Lung (tissue), 11 donors: ENCODE measurements at regions not wholly inside any gene's neighbourhood (a gene's known extent, or its start where the extent isn't known, plus 50 kb on each side); places are given as distances from the start of the nearest gene placed in this dataset.

ENCODE experiments used
- ATAC-seq: fragments of 200-7000 bp; cut with Tn5 transposase; one replicate; pipeline ENCODE4 v1.9.1; 2020; ENCODE audit warnings: moderate number of reproducible peaks; ENCODE audit not compliant: insufficient read depth, low FRiP score
- DNase-seq, 3 donors: peaks; one replicate each; pipeline ENCODE4 v3.0.0-alpha.2; 2013 to 2017
- H3K27ac ChIP-seq, 2 donors: one replicate each; pipeline ENCODE4 v1.5.1; 2013; ENCODE audit warnings: mild to moderate bottlenecking in 2 of 2, moderate library complexity in 2 of 2, control low read depth in 1 of 2, inconsistent platforms in 1 of 2, low read depth in 1 of 2, low read length in 1 of 2
- H3K27me3 ChIP-seq, 3 donors: one replicate each; pipeline ENCODE4 v1.5.1; 2013; ENCODE audit warnings: low read length in 2 of 3; ENCODE audit not compliant: control insufficient read depth in 3 of 3, insufficient read depth in 3 of 3
- H3K36me3 ChIP-seq, 4 donors: one replicate each; pipeline ENCODE4 v1.5.1; 2013; ENCODE audit warnings: low read length in 4 of 4, mild to moderate bottlenecking in 1 of 4, moderate library complexity in 1 of 4; ENCODE audit not compliant: control insufficient read depth in 4 of 4, insufficient read depth in 4 of 4
- H3K4me1 ChIP-seq, 5 donors: one replicate each; pipeline ENCODE4 v1.5.1; 2013; ENCODE audit warnings: low read length in 5 of 5, mild to moderate bottlenecking in 2 of 5, moderate library complexity in 1 of 5; ENCODE audit not compliant: control insufficient read depth in 5 of 5, insufficient read depth in 5 of 5
- H3K4me3 ChIP-seq: one replicate; pipeline ENCODE4 v1.5.1; 2013; ENCODE audit warnings: mild to moderate bottlenecking, control low read depth, moderate library complexity
- H3K9ac ChIP-seq, 2 donors: one replicate each; pipeline ENCODE4 v1.5.1; 2013; ENCODE audit warnings: low read length in 2 of 2, control low read depth in 1 of 2; ENCODE audit not compliant: insufficient read depth in 1 of 2
- H3K9me3 ChIP-seq, 4 donors: one replicate each; pipeline ENCODE4 v1.5.1; 2013; ENCODE audit warnings: low read length in 3 of 4, mild to moderate bottlenecking in 1 of 4, moderate library complexity in 1 of 4; ENCODE audit not compliant: control insufficient read depth in 4 of 4, insufficient read depth in 3 of 4
- CTCF ChIP-seq: IDR thresholded peaks from 2 replicates; pipeline ENCODE4 v1.5.1; 2012; ENCODE audit warnings: mild to moderate bottlenecking; ENCODE audit errors: control extremely low read depth, extremely low read depth
- WGBS, 2 donors: extraction: QIAGEN DNeasy Blood & Tissue Kit; methylation state at CpG; one replicate each; pipeline ENCODE4 v1.1.7; 2013; 5-methylcytosine and 5-hydroxymethylcytosine counted together
- donor health status: control.
- donor health status: control.
- donor health status: Bipolar disorder and iron deficiency.
- donor health status: healthy.
- donor health status: DM: yes; HTN: yes; CAD: no.

GRCh38 chr18:37705016-37705415, 139.4 kb upstream of the CELF4 start:
- Histone ChIP-seq H3K4me3 (no peak overlapping the region), H3K36me3 (no peaks in the 10 kb centered on the region), H3K9me3 (no peaks in the 10 kb centered on the region), H3K27ac (no peak overlapping the region), H3K4me1 (peaks cover 0 to 7% (median 3%) of the 10 kb centered on the region in 5 donors), H3K9ac (no peak overlapping the region), H3K27me3 (no peaks in the 10 kb centered on the region)
- no peak for TF ChIP-seq CTCF
- no peak for ATAC-seq
- WGBS, 2 donors: 88 to 89% methylated on average over 7 of the region's 7 CpGs
- DNase-seq: no peak

DNA sequence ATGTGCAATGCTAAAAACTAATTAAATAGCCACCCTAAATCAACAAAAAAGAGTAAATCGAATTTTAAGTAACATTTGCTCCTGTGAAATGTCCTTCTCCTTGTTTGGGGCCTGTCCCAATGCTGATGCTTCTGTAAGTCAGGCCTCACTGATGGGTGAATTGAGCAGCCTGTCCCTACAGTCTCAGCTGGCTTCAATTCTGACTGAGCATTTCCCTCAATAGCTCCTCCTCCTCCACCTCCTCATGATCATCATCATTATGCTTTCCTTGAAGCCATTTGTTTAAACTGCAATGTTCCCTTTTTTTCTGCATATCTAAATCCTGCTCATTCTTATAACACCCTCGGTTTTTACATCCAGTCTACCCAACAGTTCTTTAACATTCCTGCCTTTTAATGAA, 137.2 kb upstream of the CELF4 start:
- ATAC-seq: no peak
- Histone ChIP-seq H3K27me3 (no peaks in the 10 kb centered on the region), H3K4me3 (no peak overlapping the region), H3K27ac (no peak overlapping the region), H3K36me3 (no peaks in the 10 kb centered on the region), H3K9ac (no peak overlapping the region), H3K9me3 (no peaks in the 10 kb centered on the region), H3K4me1 (peaks cover 0 to 3% (median 0%) of the 10 kb centered on the region in 5 donors)
- DNase-seq: no peak
- 71 to 82% methylated on average over 2 of the region's 2 CpGs for WGBS, 2 donors
- TF ChIP-seq CTCF: no peak

GRCh38 chr18:37701967-37702366, 136.4 kb upstream of the CELF4 start:
- DNase-seq (no peak), ATAC-seq (no peak)
- Histone ChIP-seq H3K27ac (no peak overlapping the region), H3K4me3 (no peak overlapping the region), H3K36me3 (no peaks in the 10 kb centered on the region), H3K27me3 (no peaks in the 10 kb centered on the region), H3K9me3 (no peaks in the 10 kb centered on the region), H3K4me1 (peaks cover 0 to 3% (median 0%) of the 10 kb centered on the region in 5 donors), H3K9ac (no peak overlapping the region)
- no peak for TF ChIP-seq CTCF
- WGBS, 2 donors: 17 to 25% methylated on average over 3 of the region's 3 CpGs

DNA sequence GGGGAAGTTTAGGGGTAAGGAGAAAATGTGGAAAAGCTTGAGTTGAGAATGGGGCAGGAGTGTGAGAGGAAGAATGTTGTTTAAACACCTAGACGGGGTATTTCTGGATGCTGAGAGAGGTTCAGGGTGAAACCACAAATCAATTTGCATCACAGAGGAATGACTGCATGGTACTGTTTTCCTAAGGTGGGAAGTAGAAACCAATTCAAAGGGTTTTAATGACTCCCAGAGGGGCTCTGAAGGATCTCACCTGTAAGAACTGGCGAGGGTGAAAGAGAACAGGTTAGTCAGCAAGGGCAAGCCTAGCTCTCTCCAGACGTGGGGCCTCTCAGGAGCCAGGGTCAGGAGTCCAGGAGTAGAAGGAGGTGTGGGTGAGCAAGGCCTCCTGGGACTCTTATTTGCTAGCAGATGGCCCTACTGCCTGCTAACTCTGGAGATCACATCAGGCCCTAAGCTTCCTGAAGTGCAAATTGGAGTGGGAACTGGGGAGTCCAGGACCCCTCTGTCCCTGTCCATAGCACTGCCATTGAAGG, 133.0 kb upstream of the CELF4 start:
- H3K27ac ChIP-seq: no peak overlapping the region
- 41 to 67% methylated on average over 3 of the region's 3 CpGs for WGBS, 2 donors
- no peak for TF ChIP-seq CTCF

More for the DNA sequence above, 133.0 kb upstream of the CELF4 start:
- H3K9ac ChIP-seq: no peak overlapping the region
- peaks cover 0 to 3% (median 0%) of the 10 kb centered on the region in 5 donors for H3K4me1 ChIP-seq
- no peaks in the 10 kb centered on the region for H3K27me3 ChIP-seq
- H3K9me3 ChIP-seq: no peaks in the 10 kb centered on the region
- H3K36me3 ChIP-seq: no peaks in the 10 kb centered on the region
- no peak overlapping the region for H3K4me3 ChIP-seq
- ATAC-seq (no peak), DNase-seq (no peak)
